A549 (cell line): ENCODE measurements at regions not wholly inside any gene's neighbourhood (a gene's known extent, or its start where the extent isn't known, plus 50 kb on each side); places are given as distances from the start of the nearest gene placed in this dataset.

Experiments used
- CTCF ChIP-seq: fragments of >200 bp; sonication (Bioruptor Twin); formaldehyde crosslinking; IDR thresholded peaks from 3 replicates; pipeline ENCODE4 v1.5.1; 2016
- ESRRA ChIP-seq: fragments of 150-350 bp; IDR thresholded peaks from 2 replicates; pipeline ENCODE4 v1.6.1; 2014; ENCODE audit warnings: mild to moderate bottlenecking, low read length, borderline replicate concordance
- HOXA7 ChIP-seq: fragments of 250-450 bp; sonication (Bioruptor Pico); IDR thresholded peaks from 2 replicates; pipeline ENCODE4 v1.5.0; 2020; ENCODE audit warnings: mild to moderate bottlenecking, moderate library complexity
- RCOR1 ChIP-seq: fragments of 150-350 bp; IDR thresholded peaks from 2 replicates; pipeline ENCODE4 v1.6.1; 2014; ENCODE audit warnings: antibody characterized with exemption, low read length, low read depth
- REST ChIP-seq: fragments of 200-600 bp; sonication (generic); IDR thresholded peaks from 2 replicates; pipeline ENCODE4 v1.6.1; 2016; ENCODE audit warnings: antibody characterized with exemption, mild to moderate bottlenecking, moderate library complexity

- TF ChIP-seq CTCF (no peak), RCOR1 (no peak), ESRRA (no peak), REST (no peak), HOXA7 (CRISPR knock-in tag) (no peak)
These were observed 103.5 kb upstream of the C5orf63 start for GRCh38 chr5:127176769-127177168.
